ENCODE measurements at regions not wholly inside any gene's neighbourhood (a gene's known extent, or its start where the extent isn't known, plus 50 kb on each side); places are given as distances from the start of the nearest gene placed in this dataset.

GRCh38 chr6:77094821-77095220 is 368.5 kb downstream of the HTR1B start:
- TF ChIP-seq CTCF (conservative IDR thresholded peaks at IDR 0.05; ENCODE audit: low read length) (no peak), EZH2phosphoT487 (IDR thresholded peaks at IDR 0.05; ENCODE audit: borderline replicate concordance) (no peak)
